ENCODE measurements at regions not wholly inside any gene's neighbourhood (a gene's known extent, or its start where the extent isn't known, plus 50 kb on each side); places are given as distances from the start of the nearest gene placed in this dataset.
"Not testable (repeated sequence)": the region's sequence is repeated elsewhere in the genome, so short reads cannot be mapped to it uniquely, and the experiment has no call there.

DNA sequence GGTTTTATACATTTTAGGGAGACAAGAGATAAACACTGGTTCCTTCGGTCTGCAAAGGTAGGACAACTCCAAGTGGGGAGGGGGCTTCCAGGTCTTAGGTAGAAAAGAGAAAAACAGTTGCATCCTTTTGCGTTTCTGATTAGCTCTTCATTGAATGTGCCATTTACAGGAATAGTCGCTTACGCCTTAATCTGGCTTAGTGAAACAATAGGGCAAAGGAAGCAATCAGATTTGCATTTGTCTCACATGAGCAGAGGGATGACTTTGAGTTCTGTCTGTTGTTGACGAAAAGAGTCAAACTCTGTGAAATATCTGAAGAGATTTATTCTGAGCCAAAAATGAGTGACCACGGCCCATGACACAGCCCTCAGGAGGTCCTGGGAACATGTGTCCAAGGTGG, 166.0 kb upstream of the ATP10A start:
- no peaks in the 10 kb centered on the region for H3K36me3 ChIP-seq (ENCODE audit: control insufficient read depth in 4 of 4, insufficient read depth in 4 of 4, low read length in 4 of 4)
- no peaks in the 10 kb centered on the region for H3K4me1 ChIP-seq (ENCODE audit: control insufficient read depth in 5 of 5, insufficient read depth in 5 of 5, low read length in 5 of 5)
- no peaks in the 10 kb centered on the region for H3K27me3 ChIP-seq (ENCODE audit: control insufficient read depth in 3 of 3, insufficient read depth in 3 of 3, low read length in 2 of 3)
- DNase-seq (no peak), ATAC-seq (ENCODE audit: insufficient read depth, low FRiP score) (no peak)
- TF ChIP-seq, protein P1, sequence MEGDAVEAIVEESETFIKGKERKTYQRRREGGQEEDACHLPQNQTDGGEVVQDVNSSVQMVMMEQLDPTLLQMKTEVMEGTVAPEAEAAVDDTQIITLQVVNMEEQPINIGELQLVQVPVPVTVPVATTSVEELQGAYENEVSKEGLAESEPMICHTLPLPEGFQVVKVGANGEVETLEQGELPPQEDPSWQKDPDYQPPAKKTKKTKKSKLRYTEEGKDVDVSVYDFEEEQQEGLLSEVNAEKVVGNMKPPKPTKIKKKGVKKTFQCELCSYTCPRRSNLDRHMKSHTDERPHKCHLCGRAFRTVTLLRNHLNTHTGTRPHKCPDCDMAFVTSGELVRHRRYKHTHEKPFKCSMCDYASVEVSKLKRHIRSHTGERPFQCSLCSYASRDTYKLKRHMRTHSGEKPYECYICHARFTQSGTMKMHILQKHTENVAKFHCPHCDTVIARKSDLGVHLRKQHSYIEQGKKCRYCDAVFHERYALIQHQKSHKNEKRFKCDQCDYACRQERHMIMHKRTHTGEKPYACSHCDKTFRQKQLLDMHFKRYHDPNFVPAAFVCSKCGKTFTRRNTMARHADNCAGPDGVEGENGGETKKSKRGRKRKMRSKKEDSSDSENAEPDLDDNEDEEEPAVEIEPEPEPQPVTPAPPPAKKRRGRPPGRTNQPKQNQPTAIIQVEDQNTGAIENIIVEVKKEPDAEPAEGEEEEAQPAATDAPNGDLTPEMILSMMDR (IDR thresholded peaks at IDR 0.05; ENCODE audit: control extremely low read depth, extremely low read depth) = no peak
- no peak overlapping the region for H3K4me3 ChIP-seq
- H3K9ac ChIP-seq (ENCODE audit: insufficient read depth in 1 of 2, low read length in 2 of 2) = no peak overlapping the region
- no peaks in the 10 kb centered on the region for H3K9me3 ChIP-seq (ENCODE audit: control insufficient read depth in 4 of 4, insufficient read depth in 3 of 4, low read length in 3 of 4)
- WGBS, 2 donors = 83 to 84% methylated on average over 6 of the region's 6 CpGs
- H3K27ac ChIP-seq (ENCODE audit: low read depth in 1 of 2, low read length in 1 of 2) = no peak overlapping the region

DNA sequence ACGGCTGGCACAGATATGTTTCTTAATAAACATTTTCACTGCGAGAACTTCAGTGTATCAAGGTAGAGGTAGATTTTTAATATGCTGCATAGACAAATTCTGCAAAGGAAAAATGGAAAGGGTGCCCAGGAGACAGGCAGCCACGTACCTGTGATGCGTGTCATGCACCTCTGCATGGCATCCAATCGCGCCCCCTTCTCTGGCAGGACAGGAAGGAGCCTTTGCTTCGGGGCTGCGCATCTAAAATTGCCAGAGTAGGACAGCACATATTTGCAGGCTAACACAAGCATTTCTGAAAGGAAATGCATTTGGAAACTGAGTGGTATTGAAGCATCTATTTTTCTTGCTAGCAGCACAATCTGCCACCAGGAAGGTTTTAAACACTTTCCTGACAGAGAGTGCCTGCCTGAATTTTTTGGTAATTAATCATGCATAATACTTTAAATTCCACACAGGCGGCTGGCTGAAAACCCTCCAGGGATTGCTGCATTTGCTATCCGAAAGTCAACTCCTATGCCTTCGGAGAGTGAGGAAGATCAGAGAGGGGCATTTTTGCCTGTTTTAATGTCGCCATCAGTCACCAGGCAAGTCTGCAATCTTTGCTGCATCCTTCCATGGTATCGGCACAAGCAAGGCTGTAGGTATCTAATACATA, 165.1 kb upstream of the ATP10A start:
- TF ChIP-seq, protein P1 (IDR thresholded peaks at IDR 0.05; ENCODE audit: control extremely low read depth, extremely low read depth) = no peak

DNA sequence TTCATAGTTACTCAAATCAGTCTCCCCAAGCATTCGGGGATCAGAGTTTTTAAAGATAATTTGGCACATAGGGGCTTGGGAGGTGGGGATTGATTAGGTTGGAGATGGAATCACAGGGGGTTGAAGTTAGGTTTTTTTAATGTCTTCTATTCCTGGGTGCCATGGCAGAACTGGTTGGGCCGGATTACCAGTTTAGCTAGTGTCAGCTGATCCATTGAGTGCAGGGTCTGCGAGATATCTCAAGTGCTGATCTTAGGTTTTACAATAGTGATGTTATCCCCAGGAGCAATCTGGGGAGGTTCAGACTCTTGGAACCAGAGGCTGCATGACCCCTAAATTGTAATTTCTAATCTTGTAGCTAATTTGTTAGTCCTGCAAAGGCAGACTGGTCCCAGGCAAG, 163.5 kb upstream of the ATP10A start:
- not testable (repeated sequence) for H3K36me3 ChIP-seq (ENCODE audit: control insufficient read depth in 4 of 4, insufficient read depth in 4 of 4, low read length in 4 of 4); H3K27me3 ChIP-seq (ENCODE audit: control insufficient read depth in 3 of 3, insufficient read depth in 3 of 3, low read length in 2 of 3); H3K4me1 ChIP-seq (ENCODE audit: control insufficient read depth in 5 of 5, insufficient read depth in 5 of 5, low read length in 5 of 5); H3K27ac ChIP-seq (ENCODE audit: low read depth in 1 of 2, low read length in 1 of 2); ATAC-seq (ENCODE audit: insufficient read depth, low FRiP score); H3K9ac ChIP-seq (ENCODE audit: insufficient read depth in 1 of 2, low read length in 2 of 2); DNase-seq; H3K9me3 ChIP-seq (ENCODE audit: control insufficient read depth in 4 of 4, insufficient read depth in 3 of 4, low read length in 3 of 4); H3K4me3 ChIP-seq
- 77 to 84% methylated on average over 3 of the region's 3 CpGs for WGBS, 2 donors

More for the DNA sequence above, 165.1 kb upstream of the ATP10A start:
- no peak overlapping the region for H3K27ac ChIP-seq (ENCODE audit: low read depth in 1 of 2, low read length in 1 of 2)
- ATAC-seq (ENCODE audit: insufficient read depth, low FRiP score) = no peak
- H3K9ac ChIP-seq (ENCODE audit: insufficient read depth in 1 of 2, low read length in 2 of 2) = no peak overlapping the region
- no peaks in the 10 kb centered on the region for H3K36me3 ChIP-seq (ENCODE audit: control insufficient read depth in 4 of 4, insufficient read depth in 4 of 4, low read length in 4 of 4)
- 76 to 79% methylated on average over 13 of the region's 13 CpGs for WGBS, 2 donors
- H3K4me1 ChIP-seq (ENCODE audit: control insufficient read depth in 5 of 5, insufficient read depth in 5 of 5, low read length in 5 of 5) = no peaks in the 10 kb centered on the region
- no peak overlapping the region for H3K4me3 ChIP-seq
- no peaks in the 10 kb centered on the region for H3K27me3 ChIP-seq (ENCODE audit: control insufficient read depth in 3 of 3, insufficient read depth in 3 of 3, low read length in 2 of 3)
- DNase-seq = no peak
- no peaks in the 10 kb centered on the region for H3K9me3 ChIP-seq (ENCODE audit: control insufficient read depth in 4 of 4, insufficient read depth in 3 of 4, low read length in 3 of 4)

DNA sequence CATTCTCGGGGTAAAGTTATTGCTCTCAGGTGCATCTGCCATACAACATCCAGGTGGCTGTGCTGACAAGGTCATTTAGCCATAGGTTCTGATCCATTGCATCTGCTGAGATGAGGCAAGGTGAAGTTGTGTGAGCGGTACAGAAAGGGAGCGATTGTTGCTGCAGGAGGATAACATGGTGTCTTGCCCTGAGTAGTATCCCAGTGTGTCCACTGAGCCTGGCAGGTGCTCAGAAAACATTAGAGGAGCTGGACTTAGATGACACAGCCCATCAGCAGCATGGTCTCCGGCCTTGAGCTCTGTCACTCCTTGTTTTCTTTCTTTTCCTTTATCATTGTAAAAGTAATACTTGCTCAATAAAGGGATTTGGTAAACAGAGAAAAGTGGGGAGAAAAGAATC, 161.1 kb upstream of the ATP10A start:
- Histone ChIP-seq H3K9ac (ENCODE audit: insufficient read depth in 1 of 2, low read length in 2 of 2) (no peak overlapping the region), H3K9me3 (ENCODE audit: control insufficient read depth in 4 of 4, insufficient read depth in 3 of 4, low read length in 3 of 4) (no peaks in the 10 kb centered on the region), H3K36me3 (ENCODE audit: control insufficient read depth in 4 of 4, insufficient read depth in 4 of 4, low read length in 4 of 4) (no peaks in the 10 kb centered on the region), H3K4me1 (ENCODE audit: control insufficient read depth in 5 of 5, insufficient read depth in 5 of 5, low read length in 5 of 5) (no peaks in the 10 kb centered on the region), H3K27ac (ENCODE audit: low read depth in 1 of 2, low read length in 1 of 2) (no peak overlapping the region), H3K4me3 (no peak overlapping the region), H3K27me3 (ENCODE audit: control insufficient read depth in 3 of 3, insufficient read depth in 3 of 3, low read length in 2 of 3) (peaks cover 0 to 3% (median 0%) of the 10 kb centered on the region in 3 donors)
- DNase-seq = no peak
- ATAC-seq (ENCODE audit: insufficient read depth, low FRiP score) = no peak
- WGBS, 2 donors = 92 to 94% methylated on average over 4 of the region's 4 CpGs
- TF ChIP-seq, protein P1 (IDR thresholded peaks at IDR 0.05; ENCODE audit: control extremely low read depth, extremely low read depth) = no peak

All from lung (tissue), 11 donors.